Neural progenitor cell (in vitro differentiated cells): ENCODE measurements at regions not wholly inside any gene's neighbourhood (a gene's known extent, or its start where the extent isn't known, plus 50 kb on each side); places are given as distances from the start of the nearest gene placed in this dataset.

ENCODE experiments used
- EZH2 ChIP-seq: fragments of 200-600 bp; sonication (generic); IDR thresholded peaks from 2 replicates; pipeline ENCODE4 v1.6.1; 2017; ENCODE audit warnings: antibody characterized with exemption, mild to moderate bottlenecking, moderate library complexity
- EZH2phosphoT487 ChIP-seq: fragments of 200-600 bp; sonication (generic); IDR thresholded peaks from 2 replicates; pipeline ENCODE4 v1.6.1; 2017; ENCODE audit warnings: antibody characterized with exemption
- TF ChIP-seq, protein P1 (sequence below): fragments of 200-600 bp; sonication (generic); IDR thresholded peaks from 2 replicates; pipeline ENCODE4 v1.5.1; 2017; ENCODE audit warnings: antibody characterized with exemption, mild to moderate bottlenecking

DNA sequence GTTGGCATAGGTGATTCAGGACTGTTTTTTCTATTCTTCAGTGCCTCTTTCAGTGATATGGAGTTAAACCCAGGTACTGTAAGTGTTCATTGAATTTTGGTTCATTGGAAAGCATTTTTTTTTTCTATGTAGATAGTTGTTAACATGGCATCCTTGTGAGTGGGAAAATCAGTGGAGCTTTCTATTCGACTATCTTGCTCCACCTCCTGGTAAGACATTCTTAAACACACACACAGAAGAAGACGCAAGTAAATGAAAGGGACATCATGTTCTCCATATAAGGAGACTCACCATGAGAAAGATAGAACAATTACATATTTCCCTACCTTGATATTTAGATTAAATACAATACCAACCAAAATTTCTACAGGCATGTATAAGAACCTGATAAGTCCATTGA, 598.5 kb upstream of the SPANXN1 start:
- TF ChIP-seq, protein P1, sequence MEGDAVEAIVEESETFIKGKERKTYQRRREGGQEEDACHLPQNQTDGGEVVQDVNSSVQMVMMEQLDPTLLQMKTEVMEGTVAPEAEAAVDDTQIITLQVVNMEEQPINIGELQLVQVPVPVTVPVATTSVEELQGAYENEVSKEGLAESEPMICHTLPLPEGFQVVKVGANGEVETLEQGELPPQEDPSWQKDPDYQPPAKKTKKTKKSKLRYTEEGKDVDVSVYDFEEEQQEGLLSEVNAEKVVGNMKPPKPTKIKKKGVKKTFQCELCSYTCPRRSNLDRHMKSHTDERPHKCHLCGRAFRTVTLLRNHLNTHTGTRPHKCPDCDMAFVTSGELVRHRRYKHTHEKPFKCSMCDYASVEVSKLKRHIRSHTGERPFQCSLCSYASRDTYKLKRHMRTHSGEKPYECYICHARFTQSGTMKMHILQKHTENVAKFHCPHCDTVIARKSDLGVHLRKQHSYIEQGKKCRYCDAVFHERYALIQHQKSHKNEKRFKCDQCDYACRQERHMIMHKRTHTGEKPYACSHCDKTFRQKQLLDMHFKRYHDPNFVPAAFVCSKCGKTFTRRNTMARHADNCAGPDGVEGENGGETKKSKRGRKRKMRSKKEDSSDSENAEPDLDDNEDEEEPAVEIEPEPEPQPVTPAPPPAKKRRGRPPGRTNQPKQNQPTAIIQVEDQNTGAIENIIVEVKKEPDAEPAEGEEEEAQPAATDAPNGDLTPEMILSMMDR = no peak
- TF ChIP-seq EZH2 = no peak
- no peak for TF ChIP-seq EZH2phosphoT487
